ENCODE measurements at regions not wholly inside any gene's neighbourhood (a gene's known extent, or its start where the extent isn't known, plus 50 kb on each side); places are given as distances from the start of the nearest gene placed in this dataset.

GRCh38 chr10:43949351-43949750 is 300.7 kb upstream of the ZNF32 start:
- TF ChIP-seq CTCF (IDR thresholded peaks at IDR 0.05) (no peak), POLR2A (IDR thresholded peaks at IDR 0.05) (no peak), EP300 (IDR thresholded peaks at IDR 0.05) (no peak)

All from tibial nerve (tissue), 4 donors.